ENCODE measurements at regions not wholly inside any gene's neighbourhood (a gene's known extent, or its start where the extent isn't known, plus 50 kb on each side); places are given as distances from the start of the nearest gene placed in this dataset.
"Not testable (repeated sequence)": the region's sequence is repeated elsewhere in the genome, so short reads cannot be mapped to it uniquely, and the experiment has no call there.

- H3K14ac ChIP-seq (ENCODE audit: insufficient read length); H3K9me3 ChIP-seq (ENCODE audit: insufficient read depth in 2 of 2, low read depth in 1 of 2, low read length in 1 of 2); CTCF ChIA-PET (ENCODE audit: partially characterized antibody); H3K18ac ChIP-seq (ENCODE audit: extremely low read depth, low read length); H4K5ac ChIP-seq (ENCODE audit: insufficient read length, low read depth, low read length); H2BK12ac ChIP-seq (ENCODE audit: low read depth, low read length); H3K36me3 ChIP-seq (ENCODE audit: control insufficient read depth in 2 of 4, insufficient read depth in 4 of 4, low read length in 3 of 4); H2BK20ac ChIP-seq (ENCODE audit: low read length); H3K23me2 ChIP-seq (ENCODE audit: low read depth, low read length); H3K4ac ChIP-seq (replicated peaks; ENCODE audit: insufficient read length, low read depth, low read length); H3K27me3 ChIP-seq (replicated peaks in 1 of 4; ENCODE audit: control insufficient read depth in 3 of 4, extremely low read depth in 1 of 4, insufficient read depth in 3 of 4, low read length in 3 of 4); H3K56ac ChIP-seq (replicated peaks; ENCODE audit: insufficient read length, low read depth, low read length); H3K79me2 ChIP-seq (ENCODE audit: control insufficient read depth in 1 of 2, insufficient read depth in 2 of 2, low read length in 2 of 2); H3K9ac ChIP-seq (replicated peaks in 1 of 4; ENCODE audit: extremely low read depth in 1 of 4, low read depth in 3 of 4, low read length in 3 of 4); H3K27ac ChIP-seq (ENCODE audit: low read depth, low read length); H2AFZ ChIP-seq (ENCODE audit: low read length); H4K91ac ChIP-seq (replicated peaks; ENCODE audit: insufficient read length, low read length); H4K20me1 ChIP-seq (replicated peaks in 1 of 2; ENCODE audit: control insufficient read depth in 1 of 2, insufficient read depth in 2 of 2, low read length in 2 of 2); H3K4me1 ChIP-seq (replicated peaks in 1 of 4; ENCODE audit: control insufficient read depth in 3 of 4, insufficient read depth in 4 of 4, low read length in 3 of 4); H3K23ac ChIP-seq (ENCODE audit: insufficient read length); H2BK5ac ChIP-seq (ENCODE audit: low read depth, low read length); H3K4me2 ChIP-seq (ENCODE audit: insufficient read depth in 1 of 2, low read depth in 2 of 2, low read length in 2 of 2); POLR2A ChIA-PET (ENCODE audit: partially characterized antibody); H2AK5ac ChIP-seq (ENCODE audit: low read depth, low read length); H3K4me3 ChIP-seq (ENCODE audit: extremely low read depth in 1 of 4, insufficient read depth in 2 of 4, low read depth in 3 of 4, low read length in 4 of 4); FAIRE-seq; H2BK15ac ChIP-seq (ENCODE audit: low read length); H3K79me1 ChIP-seq (ENCODE audit: low read depth, low read length); H2BK120ac ChIP-seq (replicated peaks; ENCODE audit: low read depth, low read length): not testable (repeated sequence)
- DNase-seq (ENCODE audit: low read depth in 1 of 2, low spot score in 2 of 2), result peak in 1 of 2 experiments; percentile 41
- 93% methylated on average over 37 of the region's 55 CpGs; no CpG with 5 or more reads in 1 of the 2 experiments for WGBS, 2 experiments (ENCODE audit: extremely low coverage in 1 of 2, insufficient coverage in 1 of 2, insufficient read length in 1 of 2, insufficient replicate concordance in 2 of 2, low coverage in 1 of 2, low lambda C conversion rate in 2 of 2, missing lambda C conversion rate in 1 of 2)
- 0 out of 2 replicates have a peak overlapping the region, but pooled peaks have one; percentile 5 for H4K8ac ChIP-seq (ENCODE audit: extremely low read depth, insufficient read depth, low read length)
Measured at GRCh38 chr16:88185976-88186888, 196.5 kb upstream of the ZNF469 start.

All from H1 (cell line).